Endodermal cell (in vitro differentiated cells): ENCODE measurements at regions not wholly inside any gene's neighbourhood (a gene's known extent, or its start where the extent isn't known, plus 50 kb on each side); places are given as distances from the start of the nearest gene placed in this dataset.

Experiments used
- DNase-seq: peaks from one replicate; pipeline ENCODE4 v3.0.0-alpha.2; 2017
- H3K27ac ChIP-seq: 2 replicates; pipeline ENCODE4 v1.5.1; 2013; ENCODE audit warnings: mild to moderate bottlenecking, low read depth, low read length, moderate library complexity
- H3K27me3 ChIP-seq: 2 replicates; pipeline ENCODE4 v1.6.1; 2013; ENCODE audit warnings: mild to moderate bottlenecking, low read length, moderate library complexity; ENCODE audit not compliant: insufficient read depth, control insufficient read depth, poor library complexity, severe bottlenecking
- H3K36me3 ChIP-seq: 2 replicates; pipeline ENCODE4 v1.7.0; 2013; ENCODE audit warnings: mild to moderate bottlenecking, low read length, moderate library complexity; ENCODE audit not compliant: control insufficient read depth, insufficient read depth
- H3K4me1 ChIP-seq: one replicate; pipeline ENCODE4 v1.7.0; 2013; ENCODE audit warnings: low read length; ENCODE audit not compliant: control insufficient read depth, insufficient read depth
- H3K4me3 ChIP-seq: 2 replicates; pipeline ENCODE4 v1.5.1; 2013; ENCODE audit warnings: mild to moderate bottlenecking, low read length, moderate library complexity
- H3K9ac ChIP-seq: 2 replicates; pipeline ENCODE4 v1.6.1; 2013; ENCODE audit warnings: mild to moderate bottlenecking, low read length, moderate library complexity; ENCODE audit not compliant: poor library complexity, severe bottlenecking; ENCODE audit errors: extremely low read depth
- H3K9me3 ChIP-seq: 2 replicates; pipeline ENCODE4 v1.6.1; 2013; ENCODE audit warnings: mild to moderate bottlenecking, low read length, moderate library complexity; ENCODE audit not compliant: control insufficient read depth
- H3K27ac Mint-ChIP-seq: 2 replicates; pipeline ENCODE4 v1.8.0; 2020; ENCODE audit warnings: mixed read lengths
- H3K27me3 Mint-ChIP-seq: 2 replicates; pipeline ENCODE4 v1.8.0; 2021; ENCODE audit warnings: mild to moderate bottlenecking, mixed read lengths; ENCODE audit not compliant: insufficient read depth
- H3K36me3 Mint-ChIP-seq: 2 replicates; pipeline ENCODE4 v1.8.0; 2020; ENCODE audit warnings: low read depth, mixed read lengths
- H3K4me1 Mint-ChIP-seq: 2 replicates; pipeline ENCODE4 v1.8.0; 2020; ENCODE audit warnings: mixed read lengths
- H3K4me3 Mint-ChIP-seq: 2 replicates; pipeline ENCODE4 v1.8.0; 2020; ENCODE audit warnings: mild to moderate bottlenecking, moderate library complexity, mixed read lengths
- H3K9me3 Mint-ChIP-seq: 2 replicates; pipeline ENCODE4 v1.8.0; 2020; ENCODE audit warnings: mild to moderate bottlenecking, mixed read lengths
- CTCF ChIP-seq: fragments of 200-600 bp; sonication (generic); conservative IDR thresholded peaks from 2 replicates; pipeline ENCODE4 v1.5.0; 2021; ENCODE audit warnings: antibody characterized with exemption, mild to moderate bottlenecking
- WGBS, 2 experiments: methylation state at CpG; one replicate each; pipeline versions ENCODE4 v1.1.5 to v1.1.7; 2013; ENCODE audit warnings: missing lambda C conversion rate in 2 of 2, mixed read lengths in 1 of 2; ENCODE audit not compliant: insufficient coverage in 1 of 2, insufficient read length in 1 of 2; 5-methylcytosine and 5-hydroxymethylcytosine counted together

- TF ChIP-seq CTCF: no peak
- H3K27ac Mint-ChIP-seq: no peak overlapping the region
Measured at GRCh38 chrX:144275843-144276242, 392.0 kb downstream of the UBE2NL start.

GRCh38 chrX:144293229-144293628 is 409.4 kb downstream of the UBE2NL start:
- Histone ChIP-seq H3K4me3 (no peak overlapping the region), H3K9me3 (peaks cover 28% of the 10 kb centered on the region), H3K9ac (no peak overlapping the region), H3K27me3 (no peaks in the 10 kb centered on the region), H3K36me3 (no peaks in the 10 kb centered on the region), H3K4me1 (no peaks in the 10 kb centered on the region), H3K27ac (no peak overlapping the region)
- Mint-ChIP-seq H3K27ac (no peak overlapping the region), H3K4me3 (no peak overlapping the region), H3K4me1 (no peaks in the 10 kb centered on the region), H3K36me3 (no peaks in the 10 kb centered on the region), H3K9me3 (peaks cover 79% of the 10 kb centered on the region), H3K27me3 (no peaks in the 10 kb centered on the region)
- no peak for TF ChIP-seq CTCF
- 63% methylated on average over 2 of the region's 2 CpGs; no CpG with 5 or more reads in 1 of the 2 experiments for WGBS, 2 experiments
- no peak for DNase-seq

More at GRCh38 chrX:144275843-144276242, 392.0 kb downstream of the UBE2NL start:
- H3K4me3 Mint-ChIP-seq: no peak overlapping the region
- Histone ChIP-seq H3K9ac (no peak overlapping the region), H3K4me3 (no peak overlapping the region), H3K27ac (no peak overlapping the region), H3K4me1 (no peaks in the 10 kb centered on the region), H3K9me3 (peaks cover 26% of the 10 kb centered on the region), H3K27me3 (no peaks in the 10 kb centered on the region), H3K36me3 (no peaks in the 10 kb centered on the region)
- H3K4me1 Mint-ChIP-seq: no peaks in the 10 kb centered on the region
- 52% methylated on average over 2 of the region's 3 CpGs; no CpG with 5 or more reads in 1 of the 2 experiments for WGBS, 2 experiments
- H3K27me3 Mint-ChIP-seq: no peaks in the 10 kb centered on the region
- no peak for DNase-seq
- peaks cover 28% of the 10 kb centered on the region for H3K9me3 Mint-ChIP-seq
- H3K36me3 Mint-ChIP-seq: no peaks in the 10 kb centered on the region

- Mint-ChIP-seq H3K4me3 (no peak overlapping the region), H3K4me1 (no peaks in the 10 kb centered on the region), H3K36me3 (no peaks in the 10 kb centered on the region), H3K9me3 (peaks cover 57% of the 10 kb centered on the region), H3K27ac (no peak overlapping the region), H3K27me3 (no peaks in the 10 kb centered on the region)
- Histone ChIP-seq H3K27me3 (no peaks in the 10 kb centered on the region), H3K36me3 (no peaks in the 10 kb centered on the region), H3K9me3 (peaks cover 47% of the 10 kb centered on the region), H3K4me3 (no peak overlapping the region), H3K4me1 (no peaks in the 10 kb centered on the region), H3K27ac (no peak overlapping the region), H3K9ac (no peak overlapping the region)
- WGBS, 2 experiments: 86% methylated on average over 1 of the region's 1 CpG; no CpG with 5 or more reads in 1 of the 2 experiments
- no peak for TF ChIP-seq CTCF
- DNase-seq: no peak
Measured at GRCh38 chrX:144295921-144296320, 412.1 kb downstream of the UBE2NL start.
